ENCODE measurements at regions not wholly inside any gene's neighbourhood (a gene's known extent, or its start where the extent isn't known, plus 50 kb on each side); places are given as distances from the start of the nearest gene placed in this dataset.

GRCh38 chr16:52963212-52963854 lies 89.4 kb downstream of the CHD9NB start (continued):
- TF ChIP-seq ZNF197 (CRISPR knock-in tag; IDR thresholded peaks at IDR 0.05; ENCODE audit: low read depth) (no peak), CHD4 (IDR thresholded peaks at IDR 0.05; ENCODE audit: insufficient read depth, insufficient replicate concordance, low read depth, low read length, poor library complexity, severe bottlenecking) (no peak), ZNF57 (CRISPR knock-in tag; IDR thresholded peaks at IDR 0.05) (no peak), YBX1 (IDR thresholded peaks at IDR 0.05) (no peak), HDGF (IDR thresholded peaks at IDR 0.05) (no peak)

- 0% methylated on average over 1 of the region's 1 CpG for WGBS (ENCODE audit: insufficient coverage, low coverage, missing lambda C conversion rate)
- Histone ChIP-seq H3K9ac (ENCODE audit: insufficient read depth in 1 of 2, low read depth in 2 of 2, low read length in 2 of 2) (no peak overlapping the region), H3K9me3 (replicated peaks; ENCODE audit: control insufficient read depth, insufficient read depth, low read depth, low read length) (no peaks in the 10 kb centered on the region), H2AFZ (ENCODE audit: low read depth, low read length) (no peak overlapping the region), H3K27ac (ENCODE audit: extremely low read depth, low read depth, low read length) (no peak overlapping the region), H3K9me1 (ENCODE audit: control insufficient read depth, insufficient read depth, low read length) (no peaks in the 10 kb centered on the region), H3K79me2 (ENCODE audit: control insufficient read depth, insufficient read depth, low read length) (no peaks in the 10 kb centered on the region), H3K36me3 (ENCODE audit: control insufficient read depth, insufficient read depth, low read length) (no peaks in the 10 kb centered on the region), H4K20me1 (replicated peaks; ENCODE audit: control insufficient read depth, insufficient read depth, low read length) (no peaks in the 10 kb centered on the region), H3K4me1 (replicated peaks in 1 of 2; ENCODE audit: control insufficient read depth in 2 of 2, insufficient read depth in 2 of 2, low read length in 2 of 2) (no peaks in the 10 kb centered on the region), H3K4me3 (no peak overlapping the region), H3K4me2 (ENCODE audit: insufficient read depth, low read length) (no peak overlapping the region), H3K27me3 (ENCODE audit: control insufficient read depth in 2 of 2, insufficient read depth in 2 of 2, low read length in 2 of 2) (no peaks in the 10 kb centered on the region)
- TF ChIP-seq ZNF79 (CRISPR knock-in tag; IDR thresholded peaks at IDR 0.05; ENCODE audit: low read depth) (no peak), CBX5 (IDR thresholded peaks at IDR 0.05; ENCODE audit: borderline replicate concordance, low read depth) (no peak)
- DNase-seq (ENCODE audit: extremely low read depth in 1 of 4, low spot score in 3 of 4) (no peak), ATAC-seq (no peak), FAIRE-seq (no peak)
- POLR2A ChIA-PET: no interaction called here
- intact Hi-C loops (cut with micrococcal nuclease): no loop called here
- no TSS peak for BruUV-seq (replicated peaks)
- CTCF ChIA-PET (ENCODE audit: low intra/inter-chr PET ratio): no interaction called here
- in situ Hi-C loops (cut with MboI): no loop called here
Measured at GRCh38 chr16:52958951-52959350, 93.7 kb downstream of the CHD9NB start.
